CD4-positive, CD25-positive, alpha-beta regulatory T cell (primary cell): ENCODE measurements at regions not wholly inside any gene's neighbourhood (a gene's known extent, or its start where the extent isn't known, plus 50 kb on each side); places are given as distances from the start of the nearest gene placed in this dataset.
"Not testable (repeated sequence)": the region's sequence is repeated elsewhere in the genome, so short reads cannot be mapped to it uniquely, and the experiment has no call there.

Experiments
- ATAC-seq, 2 donors: fragments of 150-1000 bp; cut with Tn5 transposase; one replicate each; pipeline ENCODE4 v1.10.0; 2021; ENCODE audit warnings: low read depth in 2 of 2, moderate number of reproducible peaks in 2 of 2, moderate library complexity in 1 of 2
- DNase-seq, 3 donors: peaks; one replicate each; pipeline versions ENCODE4 v3.0.0 to v3.0.0-alpha.2; 2012 to 2022; ENCODE audit warnings: mixed read lengths in 1 of 3
- H3K27ac ChIP-seq: one replicate; pipeline ENCODE4 v1.7.0; 2013; ENCODE audit warnings: mild to moderate bottlenecking, low read length; ENCODE audit not compliant: insufficient read depth, poor library complexity, severe bottlenecking
- H3K27me3 ChIP-seq: one replicate; pipeline ENCODE4 v1.7.0; 2013; ENCODE audit warnings: low read length; ENCODE audit not compliant: control insufficient read depth, insufficient read depth
- H3K36me3 ChIP-seq: one replicate; pipeline ENCODE4 v1.7.0; 2013; ENCODE audit warnings: mild to moderate bottlenecking, low read length, moderate library complexity; ENCODE audit not compliant: control insufficient read depth, insufficient read depth
- H3K4me1 ChIP-seq: 2 replicates; pipeline ENCODE4 v1.7.0; 2013; ENCODE audit warnings: mild to moderate bottlenecking, low read length; ENCODE audit not compliant: insufficient read depth, control insufficient read depth, poor library complexity, severe bottlenecking
- H3K4me3 ChIP-seq: one replicate; pipeline ENCODE4 v1.7.0; 2013; ENCODE audit warnings: low read depth, mild to moderate bottlenecking, low read length, moderate library complexity
- H3K9me3 ChIP-seq, 2 experiments: 1 replicate in 1 of 2; 2 replicates in 1 of 2; pipeline ENCODE4 v1.7.0; 2013; ENCODE audit warnings: low read length in 2 of 2, mild to moderate bottlenecking in 1 of 2, moderate library complexity in 1 of 2; ENCODE audit not compliant: control insufficient read depth in 2 of 2
- H3K27ac Mint-ChIP-seq, 3 donors: one replicate each; pipeline ENCODE4 v1.8.0; 2020 to 2022; ENCODE audit warnings: mild to moderate bottlenecking in 3 of 3, mixed read lengths in 3 of 3, moderate library complexity in 2 of 3
- H3K27me3 Mint-ChIP-seq: one replicate; pipeline ENCODE4 v1.8.0; 2022; ENCODE audit warnings: mild to moderate bottlenecking, mixed read lengths
- H3K36me3 Mint-ChIP-seq: one replicate; pipeline ENCODE4 v1.8.0; 2020; ENCODE audit warnings: mixed read lengths
- H3K4me1 Mint-ChIP-seq, 4 donors: one replicate each; pipeline ENCODE4 v1.8.0; 2020 to 2022; ENCODE audit warnings: mixed read lengths in 4 of 4, mild to moderate bottlenecking in 1 of 4
- H3K4me3 Mint-ChIP-seq, 4 donors: one replicate each; pipeline ENCODE4 v1.8.0; 2020 to 2022; ENCODE audit warnings: mild to moderate bottlenecking in 4 of 4, mixed read lengths in 4 of 4, moderate library complexity in 3 of 4
- H3K9me3 Mint-ChIP-seq, 7 donors: one replicate each; pipeline ENCODE4 v1.8.0; 2020 to 2022; ENCODE audit warnings: mixed read lengths in 7 of 7, mild to moderate bottlenecking in 3 of 7, moderate library complexity in 2 of 7

- Histone ChIP-seq H3K4me1 (no peaks in the 10 kb centered on the region), H3K36me3 (no peaks in the 10 kb centered on the region), H3K4me3 (no peak overlapping the region), H3K27me3 (peaks cover 2% of the 10 kb centered on the region), H3K9me3 (no peaks in the 10 kb centered on the region), H3K27ac (no peak overlapping the region)
- H3K4me1 Mint-ChIP-seq, result no peaks in the 10 kb centered on the region
- DNase-seq (no peak), ATAC-seq (no peak)
- H3K9me3 Mint-ChIP-seq, result peaks cover 0 to 2% (median 0%) of the 10 kb centered on the region in 7 donors
- H3K4me3 Mint-ChIP-seq, result no peak overlapping the region
- no peaks in the 10 kb centered on the region for H3K36me3 Mint-ChIP-seq
- no peak overlapping the region for H3K27ac Mint-ChIP-seq
- peaks cover 9% of the 10 kb centered on the region for H3K27me3 Mint-ChIP-seq
Measured at GRCh38 chr4:101647710-101648034, 142.9 kb upstream of the BANK1 start.

GRCh38 chr4:101644516-101644915 is 146.0 kb upstream of the BANK1 start:
- ATAC-seq (no peak), DNase-seq (no peak)
- Mint-ChIP-seq H3K4me1 (no peaks in the 10 kb centered on the region), H3K9me3 (peaks cover 0 to 2% (median 0%) of the 10 kb centered on the region in 7 donors), H3K27ac (no peak overlapping the region), H3K4me3 (no peak overlapping the region), H3K36me3 (no peaks in the 10 kb centered on the region), H3K27me3 (peaks cover 9% of the 10 kb centered on the region)
- Histone ChIP-seq H3K27me3 (peaks cover 2% of the 10 kb centered on the region), H3K4me3 (no peak overlapping the region), H3K4me1 (no peaks in the 10 kb centered on the region), H3K27ac (no peak overlapping the region), H3K36me3 (no peaks in the 10 kb centered on the region), H3K9me3 (no peaks in the 10 kb centered on the region)

- Histone ChIP-seq H3K36me3 (no peaks in the 10 kb centered on the region), H3K27ac (no peak overlapping the region), H3K4me1 (no peaks in the 10 kb centered on the region), H3K27me3 (peaks cover 2% of the 10 kb centered on the region), H3K9me3 (no peaks in the 10 kb centered on the region), H3K4me3 (no peak overlapping the region)
- no peaks in the 10 kb centered on the region for H3K4me1 Mint-ChIP-seq
- no peak for ATAC-seq
- H3K27me3 Mint-ChIP-seq, result peaks cover 9% of the 10 kb centered on the region
- H3K36me3 Mint-ChIP-seq, result no peaks in the 10 kb centered on the region
- DNase-seq, result no peak
- no peak overlapping the region for H3K4me3 Mint-ChIP-seq
- peaks cover 0 to 2% (median 0%) of the 10 kb centered on the region in 7 donors for H3K9me3 Mint-ChIP-seq
- no peak overlapping the region for H3K27ac Mint-ChIP-seq
Measured at GRCh38 chr4:101643186-101643837, 147.2 kb upstream of the BANK1 start.

- not testable (repeated sequence) for H3K4me1 Mint-ChIP-seq, H3K9me3 Mint-ChIP-seq, DNase-seq, H3K36me3 Mint-ChIP-seq, H3K27ac ChIP-seq, H3K4me1 ChIP-seq, H3K27me3 Mint-ChIP-seq, H3K36me3 ChIP-seq, H3K27ac Mint-ChIP-seq, ATAC-seq, H3K4me3 ChIP-seq, H3K4me3 Mint-ChIP-seq, H3K27me3 ChIP-seq, H3K9me3 ChIP-seq
Measured at GRCh38 chr4:101632766-101633165, 157.8 kb upstream of the BANK1 start.

- Mint-ChIP-seq H3K9me3 (peaks cover 0 to 10% (median 4%) of the 10 kb centered on the region in 7 donors), H3K27ac (no peak overlapping the region), H3K27me3 (peaks cover 7% of the 10 kb centered on the region), H3K4me3 (no peak overlapping the region), H3K36me3 (no peaks in the 10 kb centered on the region), H3K4me1 (no peaks in the 10 kb centered on the region)
- DNase-seq (no peak), ATAC-seq (no peak)
- Histone ChIP-seq H3K4me1 (no peaks in the 10 kb centered on the region), H3K27ac (no peak overlapping the region), H3K9me3 (no peaks in the 10 kb centered on the region), H3K36me3 (no peaks in the 10 kb centered on the region), H3K4me3 (no peak overlapping the region), H3K27me3 (peaks cover 3% of the 10 kb centered on the region)
Measured at GRCh38 chr4:101630319-101630986, 160.1 kb upstream of the BANK1 start.

- ATAC-seq (no peak), DNase-seq (no peak)
- Mint-ChIP-seq H3K27me3 (peaks cover 5% of the 10 kb centered on the region), H3K4me3 (no peak overlapping the region), H3K27ac (no peak overlapping the region), H3K9me3 (no peaks in the 10 kb centered on the region), H3K36me3 (no peaks in the 10 kb centered on the region), H3K4me1 (no peaks in the 10 kb centered on the region)
- Histone ChIP-seq H3K27ac (no peak overlapping the region), H3K4me3 (no peak overlapping the region), H3K9me3 (no peaks in the 10 kb centered on the region), H3K4me1 (no peaks in the 10 kb centered on the region), H3K27me3 (no peaks in the 10 kb centered on the region), H3K36me3 (no peaks in the 10 kb centered on the region)
Measured at GRCh38 chr4:101621120-101621519, 169.4 kb upstream of the BANK1 start.

GRCh38 chr4:101615652-101616051 is 174.9 kb upstream of the BANK1 start:
- H3K27ac ChIP-seq, result no peak overlapping the region
- H3K4me1 ChIP-seq, result no peaks in the 10 kb centered on the region
- Mint-ChIP-seq H3K27me3 (no peaks in the 10 kb centered on the region), H3K9me3 (peaks cover 0 to 2% (median 0%) of the 10 kb centered on the region in 7 donors), H3K4me1 (no peaks in the 10 kb centered on the region), H3K4me3 (no peak overlapping the region), H3K36me3 (no peaks in the 10 kb centered on the region), H3K27ac (no peak overlapping the region)
- no peaks in the 10 kb centered on the region for H3K36me3 ChIP-seq
- ATAC-seq (no peak), DNase-seq (no peak)
- no peak overlapping the region for H3K4me3 ChIP-seq
- no peaks in the 10 kb centered on the region for H3K27me3 ChIP-seq
- H3K9me3 ChIP-seq, result no peaks in the 10 kb centered on the region

GRCh38 chr4:101606989-101607388 is 183.5 kb upstream of the BANK1 start:
- not testable (repeated sequence) for DNase-seq, ATAC-seq

More at GRCh38 chr4:101606989-101607388, 183.5 kb upstream of the BANK1 start:
- not testable (repeated sequence) for H3K9me3 Mint-ChIP-seq, H3K27me3 Mint-ChIP-seq, H3K4me1 Mint-ChIP-seq, H3K27ac Mint-ChIP-seq, H3K4me3 Mint-ChIP-seq, H3K36me3 Mint-ChIP-seq, H3K27ac ChIP-seq, H3K4me3 ChIP-seq, H3K36me3 ChIP-seq, H3K27me3 ChIP-seq, H3K9me3 ChIP-seq, H3K4me1 ChIP-seq
